ENCODE measurements at regions not wholly inside any gene's neighbourhood (a gene's known extent, or its start where the extent isn't known, plus 50 kb on each side); places are given as distances from the start of the nearest gene placed in this dataset.

DNA sequence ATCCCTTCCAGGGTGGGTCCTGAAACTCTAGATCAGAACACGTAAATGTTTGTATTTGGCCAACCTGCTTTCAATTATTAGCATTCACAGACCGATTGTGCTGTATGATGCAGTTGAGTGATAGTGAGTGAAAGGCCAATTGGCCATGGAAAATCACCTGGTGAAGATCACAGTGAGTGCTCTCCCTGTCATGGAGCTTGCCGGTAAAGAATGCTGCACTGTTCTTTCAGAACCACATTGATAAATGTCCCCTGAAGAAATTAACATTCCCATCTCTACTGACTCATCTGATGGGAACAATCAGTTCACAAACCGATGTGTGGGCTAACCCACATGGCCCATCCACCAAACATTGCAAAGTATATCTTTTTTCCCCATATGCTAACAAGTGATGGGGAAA lies 324.8 kb upstream of the TBL1XR1 start:
- Histone ChIP-seq H3K27me3 (no peaks in the 10 kb centered on the region), H3K9me3 (no peaks in the 10 kb centered on the region), H3K36me3 (no peaks in the 10 kb centered on the region), H3K4me3 (no peak overlapping the region), H3K27ac (peak overlapping the region in 1 of 2 donors; percentile 1), H3K4me1 (peaks cover 0 to 4% of the 10 kb centered on the region in 2 donors)
- intact Hi-C loops (cut with DNase I; ENCODE audit: low total_unique reads) = loop anchor here (10.0 kb wide), 1 partner anchor 723 kb away; no protein-coding TSS in a partner anchor
- no peak for DNase-seq (ENCODE audit: low spot score in 2 of 2)
- TF ChIP-seq, protein P1, sequence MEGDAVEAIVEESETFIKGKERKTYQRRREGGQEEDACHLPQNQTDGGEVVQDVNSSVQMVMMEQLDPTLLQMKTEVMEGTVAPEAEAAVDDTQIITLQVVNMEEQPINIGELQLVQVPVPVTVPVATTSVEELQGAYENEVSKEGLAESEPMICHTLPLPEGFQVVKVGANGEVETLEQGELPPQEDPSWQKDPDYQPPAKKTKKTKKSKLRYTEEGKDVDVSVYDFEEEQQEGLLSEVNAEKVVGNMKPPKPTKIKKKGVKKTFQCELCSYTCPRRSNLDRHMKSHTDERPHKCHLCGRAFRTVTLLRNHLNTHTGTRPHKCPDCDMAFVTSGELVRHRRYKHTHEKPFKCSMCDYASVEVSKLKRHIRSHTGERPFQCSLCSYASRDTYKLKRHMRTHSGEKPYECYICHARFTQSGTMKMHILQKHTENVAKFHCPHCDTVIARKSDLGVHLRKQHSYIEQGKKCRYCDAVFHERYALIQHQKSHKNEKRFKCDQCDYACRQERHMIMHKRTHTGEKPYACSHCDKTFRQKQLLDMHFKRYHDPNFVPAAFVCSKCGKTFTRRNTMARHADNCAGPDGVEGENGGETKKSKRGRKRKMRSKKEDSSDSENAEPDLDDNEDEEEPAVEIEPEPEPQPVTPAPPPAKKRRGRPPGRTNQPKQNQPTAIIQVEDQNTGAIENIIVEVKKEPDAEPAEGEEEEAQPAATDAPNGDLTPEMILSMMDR (IDR thresholded peaks at IDR 0.05) = no peak
- TF ChIP-seq POLR2A (IDR thresholded peaks at IDR 0.05) = no peak
- no peak for TF ChIP-seq POLR2AphosphoS5 (IDR thresholded peaks at IDR 0.05)

DNA sequence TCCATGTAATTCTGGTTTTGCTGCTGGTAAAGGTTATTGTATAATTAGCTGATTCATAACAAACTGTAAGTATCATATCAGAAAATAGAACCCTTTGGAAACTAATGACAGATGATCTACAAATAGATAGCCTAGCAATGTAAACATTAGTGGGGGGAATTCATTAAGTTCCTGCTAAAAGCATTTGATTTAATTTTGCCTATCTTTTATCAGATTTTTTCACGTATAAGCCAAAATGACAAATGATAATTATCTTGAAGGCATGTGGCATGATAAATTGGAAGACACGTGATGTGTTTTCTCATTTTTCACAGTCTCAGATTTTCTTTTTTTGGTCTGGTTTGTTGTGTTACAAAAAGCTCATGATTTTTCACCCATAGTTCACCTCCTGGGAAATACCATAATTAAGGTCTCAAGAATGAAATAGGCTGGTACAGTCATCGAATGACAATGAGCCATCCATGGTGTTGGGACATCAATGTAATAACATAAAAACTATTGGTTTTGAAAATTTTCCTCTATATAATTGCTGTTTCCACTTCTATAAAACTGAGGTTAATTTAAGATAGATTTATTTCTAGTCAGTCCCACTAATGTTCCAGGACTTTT lies 325.9 kb upstream of the TBL1XR1 start:
- no peak for TF ChIP-seq POLR2A (IDR thresholded peaks at IDR 0.05)
- TF ChIP-seq POLR2AphosphoS5 (IDR thresholded peaks at IDR 0.05) = no peak
- TF ChIP-seq, protein P1 (IDR thresholded peaks at IDR 0.05) = no peak
- Histone ChIP-seq H3K4me3 (no peak overlapping the region), H3K27me3 (no peaks in the 10 kb centered on the region), H3K36me3 (no peaks in the 10 kb centered on the region), H3K9me3 (no peaks in the 10 kb centered on the region), H3K27ac (no peak overlapping the region), H3K4me1 (peaks cover 0 to 13% of the 10 kb centered on the region in 2 donors)
- DNase-seq (ENCODE audit: low spot score in 2 of 2) = no peak
- intact Hi-C loops (cut with DNase I; ENCODE audit: low total_unique reads) = loop anchor here (10.0 kb wide), 1 partner anchor 722 kb away; no protein-coding TSS in a partner anchor

DNA sequence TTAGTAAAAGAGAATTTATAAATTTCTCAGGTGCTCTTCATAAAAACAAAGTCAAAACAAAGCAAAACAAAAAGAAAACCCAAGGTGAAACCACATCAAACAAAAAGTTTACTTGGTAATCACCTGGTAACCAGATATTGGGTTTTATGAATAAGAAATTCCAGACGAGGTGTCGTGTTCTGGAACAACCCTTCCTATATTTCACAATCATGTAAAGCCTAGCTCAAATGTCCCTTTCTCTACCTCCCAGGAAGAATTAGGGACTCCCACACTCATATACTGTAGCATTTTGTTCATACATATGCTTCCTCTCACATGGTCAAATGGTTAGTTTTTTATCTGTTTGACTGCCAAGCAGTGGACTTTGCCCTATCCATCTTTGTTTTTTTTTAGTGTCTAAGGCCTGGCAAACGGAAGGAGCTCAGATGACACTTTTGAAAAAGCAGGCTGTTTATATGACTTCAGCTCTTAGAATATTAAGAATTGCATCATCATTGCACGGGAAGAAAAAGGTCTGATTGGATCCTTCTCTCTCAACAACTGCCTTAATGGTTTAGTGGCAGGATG lies 326.7 kb upstream of the TBL1XR1 start:
- TF ChIP-seq POLR2AphosphoS5 (IDR thresholded peaks at IDR 0.05) (no peak), POLR2A (IDR thresholded peaks at IDR 0.05) (no peak)
- TF ChIP-seq, protein P1 (IDR thresholded peaks at IDR 0.05) = no peak
- Histone ChIP-seq H3K4me3 (no peak overlapping the region), H3K36me3 (no peaks in the 10 kb centered on the region), H3K27me3 (no peaks in the 10 kb centered on the region), H3K27ac (peak overlapping the region in 1 of 2 donors; percentile 14), H3K4me1 (peaks cover 0 to 19% of the 10 kb centered on the region in 2 donors), H3K9me3 (no peaks in the 10 kb centered on the region)
- no peak for DNase-seq (ENCODE audit: low spot score in 2 of 2)
- intact Hi-C loops (cut with DNase I; ENCODE audit: low total_unique reads) = loop anchor here (10.0 kb wide), 1 partner anchor 721 kb away; no protein-coding TSS in a partner anchor

DNA sequence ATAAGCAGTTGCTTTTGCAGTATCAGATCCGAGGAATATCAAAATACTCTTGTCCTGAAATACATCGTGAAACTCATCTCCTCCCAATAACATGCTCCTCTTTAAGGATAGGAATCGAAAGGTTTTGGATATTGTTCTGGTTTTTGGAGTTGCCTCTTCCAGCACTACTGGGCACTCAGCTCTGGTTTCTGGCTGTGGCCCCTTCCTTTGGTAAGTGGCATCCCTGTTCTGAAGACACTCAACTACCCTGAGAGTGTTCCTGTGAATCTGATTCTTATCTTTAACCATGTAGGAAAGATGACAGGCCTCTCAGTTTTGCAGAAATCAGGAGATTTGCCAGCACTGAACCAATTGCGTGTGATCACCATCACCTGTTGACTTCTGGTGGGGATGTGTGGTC lies 327.5 kb upstream of the TBL1XR1 start:
- peak overlapping the region; percentile 49 to 71 for H3K27ac ChIP-seq
- TF ChIP-seq, protein P1 (IDR thresholded peaks at IDR 0.05) = no peak
- TF ChIP-seq POLR2A (IDR thresholded peaks at IDR 0.05) (no peak), POLR2AphosphoS5 (IDR thresholded peaks at IDR 0.05) (no peak)
- H3K27me3 ChIP-seq = no peaks in the 10 kb centered on the region
- no peak for DNase-seq (ENCODE audit: low spot score in 2 of 2)
- peaks cover 0 to 19% of the 10 kb centered on the region in 2 donors for H3K4me1 ChIP-seq
- intact Hi-C loops (cut with DNase I; ENCODE audit: low total_unique reads) = loop anchor here (10.0 kb wide), 1 partner anchor 720 kb away; no protein-coding TSS in a partner anchor
- no peaks in the 10 kb centered on the region for H3K36me3 ChIP-seq
- no peaks in the 10 kb centered on the region for H3K9me3 ChIP-seq
- H3K4me3 ChIP-seq = no peak overlapping the region

DNA sequence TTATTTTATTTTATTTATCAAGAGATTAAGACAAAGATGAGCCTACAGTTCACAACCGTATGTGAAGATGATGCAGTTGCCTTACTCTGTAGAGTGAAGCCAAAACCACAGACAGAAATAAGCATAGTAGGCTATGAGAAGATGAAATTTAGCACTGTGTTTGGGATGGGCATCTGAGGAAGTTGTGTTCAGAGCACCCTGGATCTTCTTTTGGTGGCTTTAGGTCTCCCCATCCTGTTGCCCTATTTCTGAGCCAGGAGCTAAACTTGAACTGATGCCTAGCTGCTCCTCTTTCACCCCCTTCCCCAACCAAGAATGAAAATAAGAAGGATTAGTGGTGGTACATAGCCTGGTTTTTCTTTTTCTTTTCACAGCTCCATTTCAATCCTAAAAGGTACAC lies 328.1 kb upstream of the TBL1XR1 start:
- H3K4me1 ChIP-seq = peaks cover 0 to 19% of the 10 kb centered on the region in 2 donors
- H3K27me3 ChIP-seq = no peaks in the 10 kb centered on the region
- no peak overlapping the region for H3K4me3 ChIP-seq
- H3K27ac ChIP-seq = peak overlapping the region; percentile 49 to 71
- no peak for DNase-seq (ENCODE audit: low spot score in 2 of 2)
- H3K36me3 ChIP-seq = no peaks in the 10 kb centered on the region
- TF ChIP-seq, protein P1 (IDR thresholded peaks at IDR 0.05) = no peak
- no peak for TF ChIP-seq POLR2A (IDR thresholded peaks at IDR 0.05)
- TF ChIP-seq POLR2AphosphoS5 (IDR thresholded peaks at IDR 0.05) = no peak
- intact Hi-C loops (cut with DNase I; ENCODE audit: low total_unique reads) = loop anchor here (10.0 kb wide), 1 partner anchor 719 kb away; no protein-coding TSS in a partner anchor
- H3K9me3 ChIP-seq = no peaks in the 10 kb centered on the region

All from breast epithelium (tissue), 4 donors.